HG03175 (cell line): ENCODE measurements at regions not wholly inside any gene's neighbourhood (a gene's known extent, or its start where the extent isn't known, plus 50 kb on each side); places are given as distances from the start of the nearest gene placed in this dataset.

Experiments used
- ATAC-seq: cut with Tn5 transposase; IDR thresholded peaks from one replicate; pipeline ENCODE4 v1.9.1; 2021; ENCODE audit warnings: mild to moderate bottlenecking, moderate library complexity; ENCODE audit not compliant: unreplicated experiment

DNA sequence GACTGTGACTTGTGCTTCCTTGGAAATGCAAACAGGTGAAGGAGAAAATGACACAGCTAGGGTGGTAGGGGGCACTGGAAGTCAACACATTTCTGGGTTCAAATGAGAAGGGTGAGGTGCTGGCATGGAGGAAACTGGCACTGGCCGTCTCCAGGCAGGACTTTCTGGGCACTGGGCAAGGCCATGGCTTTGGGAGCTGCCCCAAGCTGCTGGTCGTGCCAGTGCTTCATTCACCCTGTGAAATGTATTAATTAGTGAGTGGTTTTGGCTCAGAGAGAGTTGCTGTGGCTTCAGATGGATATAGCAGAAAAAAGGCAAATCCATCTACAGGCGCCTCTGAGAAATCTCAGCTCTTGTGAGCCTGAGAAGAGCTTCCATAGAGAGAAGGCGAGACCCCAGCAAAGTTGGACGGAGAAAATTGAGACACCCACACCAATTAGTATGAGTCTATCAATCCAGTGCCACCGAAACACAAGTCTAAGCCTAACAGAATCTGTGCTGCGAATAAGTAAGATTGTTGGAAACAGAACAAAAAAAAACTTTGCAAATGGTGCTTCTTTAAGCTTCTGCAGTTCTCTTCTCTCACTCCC lies 202.1 kb upstream of the TNP1 start:
- no peak for ATAC-seq

DNA sequence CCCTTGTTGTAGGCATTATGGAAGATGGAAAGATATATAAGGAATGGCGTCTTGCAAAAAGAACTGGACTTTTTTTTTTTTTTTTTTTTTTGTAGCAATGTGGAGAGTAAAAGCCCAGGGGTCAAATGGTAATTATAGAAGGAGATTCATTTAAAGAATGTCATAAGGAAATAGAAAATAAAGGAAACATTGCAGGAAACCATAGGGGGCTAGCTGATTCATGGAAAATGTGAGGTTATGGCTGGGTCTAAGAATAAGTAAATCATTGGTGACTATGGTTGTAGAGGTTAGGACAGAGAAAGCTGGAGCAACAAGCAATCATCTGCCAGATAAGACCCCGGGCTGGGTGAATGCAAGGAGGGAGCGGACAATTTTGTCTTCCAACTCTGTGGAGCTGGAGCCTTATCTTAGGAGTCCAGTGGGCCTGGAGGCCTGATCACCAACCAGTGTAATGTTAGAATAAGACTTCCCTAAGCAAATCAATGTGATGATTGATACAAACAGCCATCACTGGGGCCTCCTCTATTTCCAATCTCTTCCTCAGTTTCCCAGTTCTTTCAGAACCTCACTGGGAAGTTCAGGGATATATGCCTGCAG lies 201.2 kb upstream of the TNP1 start:
- ATAC-seq: no peak

DNA sequence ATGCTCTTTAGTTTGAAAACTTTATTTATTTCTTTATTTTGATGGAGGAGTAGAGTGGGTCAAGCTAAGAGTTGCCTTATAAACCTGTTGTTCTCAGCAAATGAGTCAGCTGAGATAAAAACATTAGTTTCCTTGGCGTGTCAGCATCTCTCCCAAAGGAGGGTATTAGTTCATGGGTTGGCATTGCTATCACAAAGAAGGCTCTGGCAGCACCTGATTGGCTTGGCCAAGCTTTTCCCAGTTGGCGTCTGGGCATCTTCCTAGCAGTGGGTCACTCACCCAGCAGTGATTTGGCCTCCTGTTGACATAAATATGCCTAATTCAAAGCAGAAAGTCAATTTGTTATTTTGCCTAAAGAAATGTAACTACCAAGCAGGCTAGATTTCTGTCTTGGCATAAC lies 200.7 kb upstream of the TNP1 start:
- ATAC-seq: no peak

DNA sequence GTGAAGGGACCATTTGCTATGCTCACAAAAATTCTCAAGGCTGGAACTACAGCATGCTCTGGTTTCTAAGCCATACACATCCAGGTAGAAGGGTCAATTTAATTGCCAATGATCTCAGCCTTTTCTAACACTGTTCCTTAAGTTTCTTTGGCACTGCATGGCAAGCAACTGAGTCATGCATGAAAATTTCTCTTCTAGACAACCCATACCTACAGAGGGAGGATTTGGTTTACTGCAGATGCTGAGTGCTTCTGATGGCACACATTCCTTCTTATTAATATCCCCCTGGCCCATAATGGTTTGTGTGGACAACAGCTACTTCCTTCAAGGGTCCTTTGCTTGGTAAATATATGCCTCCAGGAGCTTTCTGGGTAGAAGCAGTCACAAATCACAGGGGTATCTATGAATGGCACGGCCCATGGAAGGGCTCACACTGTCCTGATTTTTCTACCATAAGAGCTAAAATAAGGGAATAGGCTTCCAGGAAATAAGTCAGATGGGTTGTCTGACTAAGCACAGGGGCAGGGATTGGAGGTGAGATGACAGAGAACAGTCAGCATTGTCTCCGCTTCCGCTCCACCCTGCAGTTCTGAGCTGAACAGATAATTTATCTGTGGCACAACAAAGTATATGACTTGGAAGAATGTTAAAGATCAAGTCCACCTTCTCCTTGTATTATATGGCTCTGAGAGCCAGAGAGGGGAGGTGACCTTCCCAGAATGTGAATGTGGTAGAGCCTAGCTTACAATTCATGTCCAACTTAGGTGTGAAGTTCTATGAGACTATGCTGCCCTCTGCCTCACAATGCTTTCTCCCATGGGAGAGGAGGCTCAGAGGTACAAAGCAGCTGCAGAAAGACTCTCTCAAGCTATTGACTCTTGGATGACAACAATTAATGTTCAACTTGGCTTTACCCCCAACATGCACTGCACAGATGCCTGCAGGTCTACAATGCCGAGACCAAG lies 199.2 kb upstream of the TNP1 start:
- no peak for ATAC-seq

DNA sequence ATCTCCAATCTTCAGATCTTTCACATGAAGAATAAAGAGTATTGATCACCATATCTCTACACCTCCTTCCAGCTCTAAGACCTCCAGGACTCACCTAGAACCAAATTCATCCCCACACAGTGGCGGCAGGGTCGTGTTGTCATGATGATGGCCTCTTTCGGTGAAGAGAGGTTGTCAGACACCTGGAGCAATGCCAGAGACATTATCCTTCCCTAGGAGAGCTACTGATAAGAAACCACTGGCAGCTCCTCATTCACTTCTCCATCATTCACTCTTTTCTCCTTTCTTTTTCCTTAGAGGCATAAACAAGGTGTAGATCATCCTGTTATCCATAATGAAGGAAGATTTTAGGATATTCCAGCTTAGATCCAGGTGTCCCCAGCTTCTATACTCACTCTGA lies 197.9 kb upstream of the TNP1 start:
- no peak for ATAC-seq

DNA sequence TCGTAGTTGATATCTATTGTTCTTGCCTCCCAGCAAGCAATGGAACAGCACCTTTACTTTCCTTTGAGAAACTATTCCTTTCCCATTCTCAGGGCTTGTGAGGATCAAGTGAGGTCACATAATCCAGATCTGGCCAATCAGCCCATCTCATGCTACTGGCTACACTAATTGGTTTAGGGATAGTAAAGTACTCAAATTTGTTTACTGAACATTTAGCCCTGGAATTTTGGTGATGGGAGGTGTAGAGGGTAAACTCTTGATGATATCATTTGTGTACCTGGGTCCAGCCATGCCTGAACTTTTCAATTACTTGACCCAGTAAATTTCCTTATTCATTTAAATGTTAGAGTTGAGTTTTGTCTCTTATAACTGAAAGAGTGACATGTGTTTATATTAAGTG lies 195.8 kb upstream of the TNP1 start:
- ATAC-seq: no peak

DNA sequence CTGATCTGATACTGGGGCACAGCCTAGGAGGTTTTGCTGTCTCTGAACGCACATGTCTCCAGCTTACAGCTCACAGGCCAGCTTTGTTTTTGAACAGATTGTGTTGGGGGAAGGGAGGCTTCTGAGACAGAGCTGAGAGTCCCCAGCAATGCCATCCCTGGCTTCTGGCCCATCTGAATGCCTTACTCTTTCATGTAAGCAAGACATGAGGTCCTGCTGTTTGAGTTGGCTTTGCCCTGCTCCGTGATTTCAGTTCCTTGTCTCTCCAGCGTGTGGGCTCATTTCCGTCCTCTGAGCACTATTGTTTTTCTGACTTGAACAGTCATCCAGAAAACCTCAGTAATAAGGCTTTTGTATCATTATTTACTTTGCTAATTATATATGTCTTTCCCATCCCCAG lies 194.9 kb upstream of the TNP1 start:
- no peak for ATAC-seq

DNA sequence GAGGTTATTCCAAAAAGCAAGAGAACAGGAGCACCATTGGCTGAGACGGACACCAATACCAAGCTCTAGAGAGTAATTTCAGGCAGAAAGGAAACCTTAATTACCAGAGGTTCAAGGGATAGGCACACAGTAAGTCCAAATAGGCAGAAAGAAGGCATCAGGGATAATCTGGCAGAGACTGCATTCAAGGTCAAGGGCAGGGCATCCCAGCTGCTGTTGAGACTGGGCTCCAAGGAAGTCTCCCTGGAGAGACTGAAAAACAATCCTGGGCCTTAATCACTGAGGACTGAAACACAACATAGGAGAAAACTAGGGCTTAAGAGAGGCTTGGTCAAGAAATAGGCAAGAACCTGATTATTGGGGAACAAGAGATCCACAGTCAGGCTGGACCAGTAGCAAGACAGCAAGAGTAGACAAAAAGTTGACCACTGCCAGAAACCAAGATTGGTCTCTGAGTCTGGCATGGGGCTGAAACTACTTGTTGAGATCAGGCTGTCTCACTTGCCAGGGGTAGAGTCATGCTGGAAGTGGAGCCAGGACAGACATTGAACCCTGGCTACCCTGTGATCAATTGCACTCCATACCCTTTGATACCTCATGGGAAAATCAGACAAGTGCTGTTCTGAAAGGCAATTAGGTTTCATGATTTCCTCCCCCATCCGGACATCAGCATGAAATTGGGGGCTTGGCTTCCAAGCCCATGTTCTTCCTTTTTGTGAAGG lies 193.2 kb upstream of the TNP1 start:
- no peak for ATAC-seq

DNA sequence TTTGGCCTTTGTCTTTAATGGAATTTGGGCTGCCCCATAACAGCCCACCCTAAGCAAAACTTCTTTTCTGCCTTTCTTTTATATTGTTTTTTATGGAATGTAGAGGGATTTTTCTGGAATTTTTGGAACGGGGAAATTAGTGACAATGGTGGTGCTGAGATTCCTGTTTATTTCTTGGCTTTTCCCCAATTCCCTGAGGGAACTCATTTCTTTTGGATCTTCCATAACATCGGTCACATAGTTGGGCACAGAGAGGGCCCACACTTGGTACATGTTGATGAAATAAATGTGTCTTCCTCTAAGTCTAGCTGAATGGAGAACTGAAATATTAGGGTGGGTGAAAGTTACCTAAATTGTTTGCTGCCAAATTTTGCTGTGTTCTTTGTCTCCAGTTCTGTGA lies 191.6 kb upstream of the TNP1 start:
- no peak for ATAC-seq

DNA sequence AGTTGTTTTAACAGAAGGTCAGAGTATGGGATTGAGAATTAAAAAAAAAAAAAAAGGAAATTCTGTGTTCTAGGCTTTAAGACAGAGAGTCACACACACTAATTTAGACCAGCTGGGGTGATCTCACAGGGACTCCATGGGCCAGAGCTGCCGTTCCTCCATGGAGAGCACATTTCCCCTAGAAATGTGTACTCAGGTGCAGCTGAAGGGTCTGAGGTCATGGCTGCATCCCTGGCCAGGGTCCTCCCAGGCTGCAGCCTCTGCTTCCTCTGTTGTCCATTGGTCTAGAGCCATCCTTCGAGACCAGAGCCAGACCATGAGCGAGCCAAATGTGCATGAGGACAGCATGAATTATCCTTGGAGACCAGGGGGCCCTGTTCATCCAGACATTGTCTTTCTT lies 190.1 kb upstream of the TNP1 start:
- no peak for ATAC-seq

DNA sequence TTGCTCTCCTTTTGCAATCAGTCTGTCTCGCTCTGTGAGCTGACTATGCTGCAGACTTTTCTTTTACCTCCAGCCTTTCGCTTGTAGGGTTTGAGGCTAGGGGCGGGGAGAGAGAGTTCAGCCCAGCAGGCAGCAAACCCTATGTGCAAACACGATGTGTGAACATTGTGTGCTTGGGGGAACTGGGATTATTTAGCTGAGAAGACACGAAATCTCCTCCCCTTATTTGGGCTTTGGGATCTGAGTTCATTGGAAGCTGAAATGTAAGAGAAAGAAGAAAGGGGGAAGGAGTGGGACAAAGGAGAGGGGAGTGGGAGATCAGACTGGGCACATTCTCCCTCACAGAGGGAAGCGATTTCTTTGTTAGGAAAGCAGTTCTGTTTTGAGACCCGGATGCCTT lies 189.6 kb upstream of the TNP1 start:
- no peak for ATAC-seq

DNA sequence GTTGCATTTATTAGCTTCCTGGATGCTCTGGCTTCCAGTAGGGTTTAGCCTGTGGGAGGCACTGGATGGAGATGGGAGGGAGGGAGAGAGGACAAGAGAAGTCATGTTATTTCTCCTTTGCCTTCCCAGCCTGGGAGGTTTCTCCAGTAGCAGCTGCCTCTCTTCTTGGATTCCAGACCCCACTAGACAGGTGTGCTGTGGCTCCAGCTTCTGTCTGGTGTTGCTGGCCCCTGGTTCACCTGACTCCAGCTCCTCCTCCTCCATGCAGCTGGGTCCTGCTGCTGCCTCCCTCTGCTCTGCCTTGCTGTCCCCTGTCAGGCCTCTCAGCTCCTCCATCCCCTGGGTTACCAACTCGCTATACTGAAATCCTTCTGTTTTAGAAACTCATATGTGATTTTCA lies 188.9 kb upstream of the TNP1 start:
- ATAC-seq: no peak

DNA sequence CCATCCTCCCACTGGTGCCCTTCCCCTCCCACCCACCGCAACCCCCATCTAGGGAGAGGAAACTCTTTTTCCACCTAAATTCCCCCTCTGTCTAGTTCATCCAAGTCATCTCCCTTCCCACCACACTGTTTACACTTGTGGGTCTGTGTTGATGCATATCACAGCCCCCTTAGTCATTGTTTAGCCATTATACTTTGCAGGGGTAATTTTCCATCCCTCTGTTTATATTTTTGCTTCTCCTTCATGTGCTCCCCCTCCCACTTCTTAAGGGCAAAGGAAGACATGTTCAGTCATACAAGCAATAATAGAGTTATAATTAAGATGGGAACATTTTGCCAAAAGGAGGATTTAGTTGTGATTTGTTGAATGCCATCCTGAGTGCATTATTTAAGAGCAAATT lies 187.8 kb upstream of the TNP1 start:
- no peak for ATAC-seq

DNA sequence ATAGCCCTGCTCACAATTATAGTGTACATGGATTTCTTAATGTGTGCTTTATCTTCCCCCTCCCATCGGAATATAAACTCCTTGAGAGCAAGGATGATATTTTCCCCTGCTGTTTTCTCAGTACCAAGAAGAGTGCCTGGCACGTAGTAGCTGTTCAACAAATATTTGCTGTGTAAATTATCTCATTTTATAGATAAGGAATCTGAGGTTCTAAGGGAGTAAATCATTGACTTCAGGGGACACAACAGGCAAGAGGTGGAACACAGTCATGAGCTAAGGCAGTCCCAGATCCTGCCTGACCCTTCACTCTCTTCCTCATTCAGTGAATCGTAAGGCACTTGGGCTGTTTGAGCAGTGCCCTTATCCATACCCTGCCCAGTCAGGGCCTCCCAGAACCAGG lies 187.3 kb upstream of the TNP1 start:
- ATAC-seq: no peak

DNA sequence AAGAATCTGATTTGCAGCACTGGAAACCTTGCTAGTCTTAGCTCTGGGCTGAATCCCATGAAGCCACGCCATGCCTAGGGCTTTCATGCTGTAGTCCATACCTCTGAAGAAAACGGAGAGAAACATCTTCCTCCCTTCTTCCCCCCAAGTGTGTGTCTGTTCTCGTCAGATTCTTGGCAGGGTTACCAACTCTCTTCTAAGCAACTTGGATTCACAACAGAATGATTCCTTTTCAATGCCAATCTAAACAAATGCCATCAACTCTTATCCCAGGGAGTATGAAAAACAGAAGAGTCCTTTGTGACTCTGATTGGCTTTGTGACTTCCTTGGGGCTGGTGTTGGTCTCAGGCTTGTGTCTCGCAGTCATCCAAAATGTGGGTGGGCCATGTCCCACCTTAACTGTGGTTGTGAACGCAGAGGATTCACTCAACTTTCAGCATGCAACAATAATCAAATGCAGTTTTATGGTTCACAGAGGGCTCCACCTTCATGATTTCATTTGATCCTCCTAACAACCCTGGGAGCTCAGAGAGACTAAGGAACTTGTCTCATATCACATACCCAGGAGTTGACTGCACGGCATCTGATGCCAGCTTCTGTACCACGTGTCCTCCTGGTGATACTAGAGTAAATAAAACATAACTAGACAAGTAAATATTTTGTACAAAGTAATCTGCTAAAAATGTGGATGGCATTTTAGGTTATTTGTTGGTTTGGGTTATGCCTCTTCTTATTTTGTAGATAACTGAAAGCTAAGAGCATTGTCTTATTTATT lies 186.0 kb upstream of the TNP1 start:
- no peak for ATAC-seq

DNA sequence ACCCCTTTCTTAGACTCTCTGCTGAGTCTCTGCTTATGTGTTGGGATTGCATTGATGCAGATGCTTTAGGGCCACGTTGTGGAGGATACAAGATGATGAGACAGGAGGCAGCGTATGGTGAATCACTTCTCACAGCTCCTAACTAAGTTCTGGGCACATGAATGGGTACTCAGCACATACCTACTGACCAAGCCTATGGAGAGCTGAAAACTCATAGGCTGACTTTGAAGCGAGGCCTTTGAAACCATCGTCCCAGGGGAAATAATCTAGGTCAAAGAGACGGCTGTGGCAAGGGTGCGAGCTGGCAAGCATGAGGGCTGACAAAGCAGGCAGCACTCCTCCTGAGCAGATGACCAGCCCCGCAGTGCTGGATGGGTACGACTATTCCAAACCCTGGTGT lies 180.2 kb upstream of the TNP1 start:
- ATAC-seq: no peak

DNA sequence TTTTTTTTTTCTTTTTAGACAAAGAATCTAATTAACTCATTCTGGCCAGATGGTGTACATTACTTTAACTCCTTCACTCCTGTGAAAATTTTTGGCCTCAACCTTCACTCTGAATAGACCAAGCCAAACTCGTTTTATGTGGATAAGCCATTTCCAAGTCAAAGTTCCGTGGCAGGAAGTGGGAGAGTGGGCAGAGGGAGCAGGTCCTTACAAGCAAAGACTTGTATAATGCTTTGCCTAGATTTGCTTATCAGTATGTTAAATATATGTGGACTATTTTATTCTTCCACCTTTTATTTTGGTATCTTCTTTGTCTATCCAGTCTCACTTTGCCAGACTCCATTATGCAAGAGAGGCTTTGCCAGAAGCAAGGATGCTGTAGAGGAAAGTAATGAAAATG lies 178.1 kb upstream of the TNP1 start:
- no peak for ATAC-seq

DNA sequence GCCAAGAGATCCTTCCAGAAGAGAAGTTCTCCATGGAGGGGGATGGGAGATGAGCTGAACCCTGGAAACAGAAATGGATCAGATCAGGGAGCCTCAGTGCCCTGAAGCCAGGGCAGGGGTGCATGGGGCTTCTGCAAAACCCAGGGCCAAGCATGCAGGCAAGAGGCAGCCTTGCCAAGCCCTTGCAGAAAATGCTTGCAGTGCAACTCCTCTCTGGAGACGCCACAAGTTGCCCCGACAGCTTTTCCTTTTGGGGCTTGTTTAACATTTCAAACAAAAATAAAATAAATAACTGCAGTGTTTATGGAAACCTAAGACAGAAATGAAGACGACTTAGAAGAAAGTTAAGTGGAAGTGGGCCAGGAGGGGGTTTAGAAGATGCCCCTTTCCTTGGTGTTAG lies 177.5 kb upstream of the TNP1 start:
- no peak for ATAC-seq

DNA sequence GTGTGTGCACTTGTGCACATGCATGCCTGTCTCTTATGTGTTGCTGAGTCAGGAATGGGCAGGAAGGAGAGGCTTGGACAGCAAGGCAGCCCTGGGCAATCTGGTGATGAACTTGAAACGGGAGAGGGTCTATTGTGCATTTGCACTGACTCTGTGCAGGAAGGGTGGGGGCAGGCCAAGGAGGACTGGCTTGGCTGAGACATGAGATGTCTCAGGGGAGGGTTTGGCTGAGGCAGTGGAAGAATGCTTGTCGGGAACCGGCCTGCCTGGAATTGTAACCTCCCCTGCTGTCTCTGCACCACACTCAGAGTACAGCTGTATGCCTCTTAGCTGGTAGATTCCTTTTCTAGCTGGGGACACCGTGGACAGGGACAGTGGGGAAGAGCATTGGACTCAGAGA lies 176.1 kb upstream of the TNP1 start:
- ATAC-seq: no peak

DNA sequence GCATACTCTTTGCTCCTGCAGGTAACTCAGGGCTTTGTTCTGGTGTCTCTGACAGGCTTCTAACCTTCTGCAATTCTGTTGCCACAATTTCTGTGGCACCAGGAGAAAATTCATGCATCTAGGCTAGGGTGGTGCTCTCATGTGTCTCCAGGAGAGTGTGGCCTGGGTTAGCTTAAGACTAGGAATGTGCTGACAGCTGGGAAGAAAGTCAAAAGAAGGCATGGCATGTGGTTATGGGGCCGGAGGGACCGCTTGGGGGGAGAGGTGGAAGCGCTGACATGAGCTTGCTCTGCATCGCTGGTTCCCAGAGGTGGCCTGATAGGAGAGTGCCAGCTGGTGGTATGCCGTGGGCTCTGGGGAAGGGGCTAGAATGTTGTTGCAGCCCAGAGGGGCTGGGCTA lies 173.3 kb upstream of the TNP1 start:
- ATAC-seq: no peak

DNA sequence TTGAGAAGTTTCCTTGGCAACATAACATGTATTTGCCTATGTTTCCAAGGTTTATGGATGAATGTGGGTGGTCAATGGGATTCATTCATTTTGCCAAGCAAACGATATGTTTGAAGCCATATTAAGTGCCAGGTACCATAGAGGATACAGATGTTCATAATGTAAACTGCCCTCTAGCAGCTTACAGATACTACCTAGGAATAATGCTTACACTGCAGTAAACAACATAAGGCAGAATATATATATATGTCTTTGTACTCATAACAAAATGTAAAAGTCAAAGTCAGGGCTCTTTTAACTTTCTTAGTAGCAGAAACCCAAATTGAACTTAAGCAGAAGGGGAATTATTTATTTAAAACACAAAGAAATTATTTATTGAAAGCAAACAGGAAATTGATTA lies 171.6 kb upstream of the TNP1 start:
- ATAC-seq: no peak
